Activated CD8-positive, alpha-beta T cell treated with anti-CD3 and anti-CD28 coated beads for 36 hours (primary cell): ENCODE measurements at regions not wholly inside any gene's neighbourhood (a gene's known extent, or its start where the extent isn't known, plus 50 kb on each side); places are given as distances from the start of the nearest gene placed in this dataset.

Experiments used
- ATAC-seq: fragments of 200-7000 bp; cut with Tn5 transposase; one replicate; pipeline ENCODE4 v1.10.0; 2021; ENCODE audit warnings: mild to moderate bottlenecking, moderate library complexity
- CTCF ChIA-PET: fragments of 350-600 bp; sonication (Branson Sonifier 250); formaldehyde crosslinking; loops from one replicate; lab custom pipeline; 2021; ENCODE audit warnings: antibody characterized with exemption; lab: Charles Lee
- POLR2A ChIA-PET: fragments of 350-600 bp; sonication (Branson Sonifier 250); formaldehyde crosslinking; loops from one replicate; lab custom pipeline; 2021; ENCODE audit warnings: antibody characterized with exemption; lab: Charles Lee
- DNase-seq: peaks from one replicate; pipeline ENCODE4 v3.0.0-alpha.2; 2020
- H3K27ac Mint-ChIP-seq: one replicate; pipeline ENCODE4 v1.8.0; 2021; ENCODE audit warnings: mild to moderate bottlenecking, mixed read lengths
- H3K27me3 Mint-ChIP-seq: one replicate; pipeline ENCODE4 v1.8.0; 2021; ENCODE audit warnings: mixed read lengths
- H3K36me3 Mint-ChIP-seq: one replicate; pipeline ENCODE4 v1.8.0; 2021; ENCODE audit warnings: low read depth, mixed read lengths
- H3K4me1 Mint-ChIP-seq: one replicate; pipeline ENCODE4 v1.8.0; 2021; ENCODE audit warnings: low read depth, mixed read lengths
- H3K4me3 Mint-ChIP-seq: one replicate; pipeline ENCODE4 v1.8.0; 2021; ENCODE audit warnings: mild to moderate bottlenecking, moderate library complexity, mixed read lengths
- H3K9me3 Mint-ChIP-seq: one replicate; pipeline ENCODE4 v1.8.0; 2021; ENCODE audit warnings: mixed read lengths
- intact Hi-C: fragments of 100-400 bp; cut with micrococcal nuclease; formaldehyde crosslinking; loops from one replicate; pipeline ENCODE4 v1.10.0; 2022
- TF ChIP-seq, protein P1 (sequence below): fragments of 200-600 bp; IDR thresholded peaks from one replicate; pipeline ENCODE4 v1.8.0; 2022; ENCODE audit warnings: antibody characterized with exemption, mild to moderate bottlenecking

DNA sequence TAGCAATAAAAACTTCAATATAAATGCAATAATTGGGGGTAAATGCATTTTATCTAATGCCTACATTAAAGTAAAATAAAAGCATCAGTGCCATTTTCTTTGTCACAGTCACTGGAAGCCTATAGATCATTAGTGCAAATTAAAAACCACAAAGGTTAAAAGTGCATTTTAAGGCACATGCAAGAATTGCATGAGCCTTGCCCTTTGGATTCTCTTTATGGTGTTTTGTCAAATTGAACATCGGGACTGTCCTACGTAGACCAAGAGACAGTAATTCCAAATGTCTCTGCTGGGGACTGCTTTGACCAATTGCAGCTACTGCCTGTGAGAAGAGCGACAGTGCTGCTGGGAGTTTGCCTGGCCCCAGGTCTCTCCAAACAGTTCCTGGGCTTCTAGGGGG, 130.3 kb upstream of the SATB2 start:
- Mint-ChIP-seq H3K9me3 (no peaks in the 10 kb centered on the region), H3K4me3 (no peak overlapping the region), H3K4me1 (no peaks in the 10 kb centered on the region), H3K27ac (no peak overlapping the region), H3K36me3 (no peaks in the 10 kb centered on the region), H3K27me3 (peaks cover 2% of the 10 kb centered on the region)
- TF ChIP-seq, protein P1, sequence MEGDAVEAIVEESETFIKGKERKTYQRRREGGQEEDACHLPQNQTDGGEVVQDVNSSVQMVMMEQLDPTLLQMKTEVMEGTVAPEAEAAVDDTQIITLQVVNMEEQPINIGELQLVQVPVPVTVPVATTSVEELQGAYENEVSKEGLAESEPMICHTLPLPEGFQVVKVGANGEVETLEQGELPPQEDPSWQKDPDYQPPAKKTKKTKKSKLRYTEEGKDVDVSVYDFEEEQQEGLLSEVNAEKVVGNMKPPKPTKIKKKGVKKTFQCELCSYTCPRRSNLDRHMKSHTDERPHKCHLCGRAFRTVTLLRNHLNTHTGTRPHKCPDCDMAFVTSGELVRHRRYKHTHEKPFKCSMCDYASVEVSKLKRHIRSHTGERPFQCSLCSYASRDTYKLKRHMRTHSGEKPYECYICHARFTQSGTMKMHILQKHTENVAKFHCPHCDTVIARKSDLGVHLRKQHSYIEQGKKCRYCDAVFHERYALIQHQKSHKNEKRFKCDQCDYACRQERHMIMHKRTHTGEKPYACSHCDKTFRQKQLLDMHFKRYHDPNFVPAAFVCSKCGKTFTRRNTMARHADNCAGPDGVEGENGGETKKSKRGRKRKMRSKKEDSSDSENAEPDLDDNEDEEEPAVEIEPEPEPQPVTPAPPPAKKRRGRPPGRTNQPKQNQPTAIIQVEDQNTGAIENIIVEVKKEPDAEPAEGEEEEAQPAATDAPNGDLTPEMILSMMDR = no peak
- ATAC-seq = no peak
- CTCF ChIA-PET = no interaction called here
- POLR2A ChIA-PET = no interaction called here
- DNase-seq = no peak
- intact Hi-C loops = no loop called here

DNA sequence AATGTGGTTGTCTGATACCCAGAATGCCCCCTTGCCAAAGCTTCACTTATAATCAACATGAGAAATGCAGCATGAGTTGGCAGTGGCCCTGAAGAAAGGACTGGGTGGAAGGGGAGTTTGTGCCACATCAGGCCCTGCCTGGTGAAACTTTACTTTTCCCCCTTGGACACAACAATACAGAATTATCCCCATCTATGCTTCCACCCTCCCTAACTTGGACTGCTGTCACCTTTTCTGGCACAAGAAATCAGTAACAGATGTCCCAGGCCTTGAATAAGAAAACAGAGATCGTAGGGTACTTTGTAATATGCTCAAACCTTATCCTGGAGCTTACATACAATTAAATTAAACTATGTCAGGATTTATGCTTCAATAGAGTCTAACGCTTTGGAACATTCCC, 128.9 kb upstream of the SATB2 start:
- CTCF ChIA-PET = no interaction called here

DNA sequence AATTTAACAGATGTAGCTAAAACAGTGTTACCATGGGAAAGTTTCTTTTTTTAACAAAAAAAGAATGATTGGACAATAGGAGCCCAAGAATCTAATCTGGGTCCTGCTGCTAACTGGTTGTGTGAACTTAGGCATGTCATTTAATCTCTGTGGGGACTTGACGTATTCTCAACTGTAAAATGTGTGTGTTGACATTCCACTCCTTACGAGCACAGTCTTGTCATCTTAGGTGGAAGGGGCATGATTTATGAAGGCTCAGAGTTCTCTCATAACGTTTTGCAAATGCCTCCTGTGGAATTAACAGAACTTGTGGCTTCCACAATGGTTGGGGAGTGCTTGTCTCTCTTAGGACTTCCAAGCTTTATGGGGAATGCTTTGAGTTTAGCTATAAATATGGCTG, 125.9 kb upstream of the SATB2 start:
- ChIA-PET POLR2A (no interaction called here), CTCF (interaction anchor here (1.0 kb wide), 1 partner anchor 12 kb away, joined by 3 read pairs; no protein-coding TSS in a partner anchor)
- no peak overlapping the region for H3K4me3 Mint-ChIP-seq
- H3K4me1 Mint-ChIP-seq = no peaks in the 10 kb centered on the region
- H3K27me3 Mint-ChIP-seq = no peaks in the 10 kb centered on the region
- no peaks in the 10 kb centered on the region for H3K36me3 Mint-ChIP-seq
- H3K9me3 Mint-ChIP-seq = no peaks in the 10 kb centered on the region
- no peak overlapping the region for H3K27ac Mint-ChIP-seq
- intact Hi-C loops = no loop called here
- ATAC-seq = no peak
- DNase-seq = no peak
- TF ChIP-seq, protein P1 = no peak

More for the DNA sequence above, 128.9 kb upstream of the SATB2 start:
- intact Hi-C loops = no loop called here
- Mint-ChIP-seq H3K9me3 (no peaks in the 10 kb centered on the region), H3K36me3 (no peaks in the 10 kb centered on the region), H3K27me3 (no peaks in the 10 kb centered on the region), H3K27ac (no peak overlapping the region), H3K4me3 (no peak overlapping the region), H3K4me1 (no peaks in the 10 kb centered on the region)
- TF ChIP-seq, protein P1 = no peak
- DNase-seq (no peak), ATAC-seq (no peak)
- POLR2A ChIA-PET = no interaction called here

DNA sequence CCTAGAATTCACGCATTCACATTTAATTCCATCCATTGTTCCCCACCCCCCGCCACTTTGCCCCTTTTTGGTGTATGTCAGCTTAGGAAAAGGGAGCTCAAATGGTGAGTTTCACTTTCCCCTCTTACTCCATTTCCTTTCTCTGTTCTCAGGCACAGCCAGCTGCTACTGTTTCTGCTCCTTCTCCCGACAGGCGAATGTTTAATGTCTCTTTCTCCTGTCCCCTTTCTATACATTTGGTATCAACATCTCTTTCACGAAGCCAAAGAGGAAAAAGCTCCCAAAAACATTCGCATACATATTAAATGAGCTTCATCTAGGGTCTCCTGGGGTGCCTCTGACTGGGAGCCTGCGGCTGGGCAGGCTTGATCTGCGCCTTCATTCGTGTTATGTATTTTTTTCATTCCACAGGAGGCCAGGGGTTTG, 124.2 kb upstream of the SATB2 start:
- Mint-ChIP-seq H3K4me1 (no peaks in the 10 kb centered on the region), H3K27ac (no peak overlapping the region), H3K27me3 (no peaks in the 10 kb centered on the region), H3K9me3 (no peaks in the 10 kb centered on the region), H3K36me3 (no peaks in the 10 kb centered on the region), H3K4me3 (no peak overlapping the region)
- TF ChIP-seq, protein P1 = no peak
- intact Hi-C loops = no loop called here
- no peak for DNase-seq
- ChIA-PET CTCF (no interaction called here), POLR2A (no interaction called here)
- no peak for ATAC-seq

DNA sequence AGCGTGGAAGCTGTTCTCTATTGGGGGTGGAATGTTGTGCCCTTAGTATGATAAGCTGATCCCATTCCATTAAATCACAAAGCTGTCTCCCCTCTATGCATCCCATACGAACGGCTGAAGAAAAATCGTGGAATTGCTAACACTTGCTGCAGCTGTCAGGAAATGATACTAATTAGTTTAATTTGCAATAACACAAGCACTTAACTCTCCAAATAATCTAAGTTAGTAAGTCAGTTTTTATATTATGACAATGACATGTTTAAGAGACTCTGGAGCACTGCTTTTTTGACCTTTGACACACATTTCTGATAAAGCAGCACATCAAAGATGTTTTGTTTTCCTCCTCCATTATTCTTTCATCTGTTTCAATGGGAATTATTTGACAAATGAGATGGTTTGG, 123.7 kb upstream of the SATB2 start:
- Mint-ChIP-seq H3K27me3 (no peaks in the 10 kb centered on the region), H3K4me1 (no peaks in the 10 kb centered on the region), H3K4me3 (no peak overlapping the region), H3K36me3 (no peaks in the 10 kb centered on the region), H3K9me3 (no peaks in the 10 kb centered on the region), H3K27ac (no peak overlapping the region)
- ATAC-seq (no peak), DNase-seq (no peak)
- ChIA-PET CTCF (no interaction called here), POLR2A (no interaction called here)
- TF ChIP-seq, protein P1 = no peak
- intact Hi-C loops = no loop called here
